PC-3 (cell line): ENCODE measurements at regions not wholly inside any gene's neighbourhood (a gene's known extent, or its start where the extent isn't known, plus 50 kb on each side); places are given as distances from the start of the nearest gene placed in this dataset.
"Not testable (repeated sequence)": the region's sequence is repeated elsewhere in the genome, so short reads cannot be mapped to it uniquely, and the experiment has no call there.

Experiments
- ATAC-seq: fragments of 200-7000 bp; cut with Tn5 transposase; 2 replicates; pipeline ENCODE4 v1.9.1; 2020; ENCODE audit warnings: mild to moderate bottlenecking, moderate library complexity
- BruUV-seq: library from RNA; stranded (reverse); fragments of 400-500 nt; replicated peaks from 2 replicates; lab custom pipeline; 2021; lab: Mats Ljungman, UMichigan
- CTCF ChIA-PET: fragments of 300-600 bp; sonication (Branson Sonifier 250); formaldehyde crosslinking; loops from one replicate; lab custom pipeline; 2022; ENCODE audit warnings: antibody characterized with exemption; lab: Charles Lee
- POLR2A ChIA-PET: fragments of 300-600 bp; sonication (Branson Sonifier 250); formaldehyde crosslinking; loops from one replicate; lab custom pipeline; 2022; ENCODE audit warnings: antibody characterized with exemption; ENCODE audit not compliant: unreplicated experiment; lab: Charles Lee
- DNase-seq: peaks from one replicate; pipeline ENCODE4 v3.0.0-alpha.2; 2015
- H2AFZ ChIP-seq: fragments of 300-600 bp; sonication (generic); 2 replicates; pipeline ENCODE4 v1.6.0; 2016; ENCODE audit warnings: antibody characterized with exemption, low read length
- H3F3A ChIP-seq: fragments of 300-600 bp; sonication (generic); one replicate; pipeline ENCODE4 v1.6.0; 2017; ENCODE audit warnings: antibody characterized with exemption, low read length, control low read depth, mild to moderate bottlenecking; ENCODE audit not compliant: unreplicated experiment
- H3K27ac ChIP-seq: fragments of 300-600 bp; sonication (generic); 2 replicates; pipeline ENCODE4 v1.5.1; 2016; ENCODE audit warnings: mild to moderate bottlenecking, low read length
- H3K27me3 ChIP-seq: fragments of 300-600 bp; sonication (generic); 2 replicates; pipeline ENCODE4 v1.6.1; 2016; ENCODE audit warnings: low read length, mixed read lengths
- H3K36me3 ChIP-seq: fragments of 300-600 bp; sonication (generic); 2 replicates; pipeline ENCODE4 v1.6.1; 2016; ENCODE audit warnings: low read depth, mixed run types, low read length, mixed read lengths
- H3K4me1 ChIP-seq: fragments of 300-600 bp; sonication (generic); 2 replicates; pipeline ENCODE4 v1.5.1; 2016; ENCODE audit warnings: low read length; ENCODE audit not compliant: insufficient read depth
- H3K4me2 ChIP-seq: fragments of 300-600 bp; sonication (generic); 2 replicates; pipeline ENCODE4 v1.6.0; 2016; ENCODE audit warnings: low read length
- H3K4me3 ChIP-seq: fragments of 300-600 bp; sonication (generic); 2 replicates; pipeline ENCODE4 v1.5.1; 2016; ENCODE audit warnings: mild to moderate bottlenecking, low read length, mixed read lengths
- H3K79me2 ChIP-seq: fragments of 300-600 bp; sonication (generic); 2 replicates; pipeline ENCODE4 v1.6.1; 2017; ENCODE audit warnings: low read length, mixed read lengths
- H3K9ac ChIP-seq: fragments of 300-600 bp; sonication (generic); 2 replicates; pipeline ENCODE4 v1.6.0; 2016; ENCODE audit warnings: mild to moderate bottlenecking, low read length
- H3K9me2 ChIP-seq: fragments of 300-600 bp; sonication (generic); replicated peaks from 2 replicates; pipeline ENCODE4 v1.6.1; 2016; ENCODE audit warnings: mixed run types, low read length, mixed read lengths
- H3K9me3 ChIP-seq: fragments of 300-600 bp; sonication (generic); 2 replicates; pipeline ENCODE4 v1.6.1; 2016; ENCODE audit warnings: low read length, mixed read lengths
- H4K20me1 ChIP-seq: fragments of 300-600 bp; sonication (generic); 2 replicates; pipeline ENCODE4 v1.6.1; 2016; ENCODE audit warnings: low read length, mixed read lengths
- intact Hi-C: fragments of 100-400 bp; cut with micrococcal nuclease; formaldehyde crosslinking; loops from 2 replicates; pipeline ENCODE4 v1.9.0; 2023

DNA sequence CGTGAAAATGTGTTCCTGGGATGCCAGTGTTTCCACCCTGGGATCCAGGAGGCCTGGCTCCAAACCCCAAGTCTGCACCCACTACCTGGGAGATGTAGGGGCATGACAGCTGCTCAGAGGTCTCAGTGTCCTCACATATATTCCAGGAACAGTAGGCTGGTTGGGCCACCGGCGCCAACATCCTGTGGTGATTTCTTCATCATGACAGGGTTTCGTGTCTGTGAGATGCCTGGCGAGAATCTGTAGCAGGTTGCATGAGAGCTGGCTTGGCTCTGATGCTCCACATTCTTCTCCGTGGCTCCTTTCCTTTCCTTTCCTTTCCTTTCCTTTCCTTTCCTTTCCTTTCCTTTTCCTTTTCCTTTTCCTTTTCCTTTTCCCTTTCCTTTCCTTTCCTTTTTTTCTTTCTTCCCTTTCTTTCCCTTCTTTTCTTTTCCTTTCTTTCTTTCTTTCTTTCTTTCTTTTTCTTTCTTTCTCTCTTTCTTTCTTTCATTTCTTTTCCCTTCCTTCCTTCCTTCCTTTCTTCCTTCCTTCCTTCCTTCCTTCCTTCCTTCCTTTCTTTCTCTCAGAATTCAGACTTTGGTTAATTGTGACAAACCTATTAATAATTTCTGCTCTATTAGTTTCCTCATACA, 87.6 kb upstream of the DPP6 start:
- BruUV-seq, H3K9me2 ChIP-seq, H2AFZ ChIP-seq, H3K27me3 ChIP-seq, H3K4me3 ChIP-seq, H3K79me2 ChIP-seq, POLR2A ChIA-PET, H3K9me3 ChIP-seq, H3K4me2 ChIP-seq, H3K9ac ChIP-seq, H3K27ac ChIP-seq, intact Hi-C loops, H4K20me1 ChIP-seq, CTCF ChIA-PET, H3K4me1 ChIP-seq, H3K36me3 ChIP-seq, ATAC-seq, DNase-seq, H3F3A ChIP-seq: not testable (repeated sequence)

- H3K9me2 ChIP-seq, H3K4me3 ChIP-seq, H4K20me1 ChIP-seq, DNase-seq, CTCF ChIA-PET, BruUV-seq, H3K4me2 ChIP-seq, H2AFZ ChIP-seq, H3K9ac ChIP-seq, ATAC-seq, H3K27ac ChIP-seq, H3K4me1 ChIP-seq, H3K79me2 ChIP-seq, H3K36me3 ChIP-seq, intact Hi-C loops, POLR2A ChIA-PET, H3F3A ChIP-seq, H3K9me3 ChIP-seq, H3K27me3 ChIP-seq: not testable (repeated sequence)
Observed at GRCh38 chr7:153969016-153969415, 83.2 kb upstream of the DPP6 start.

- H3K9me2 ChIP-seq, H2AFZ ChIP-seq, ATAC-seq, H3K4me3 ChIP-seq, H3K4me2 ChIP-seq, H3K79me2 ChIP-seq, H3K9ac ChIP-seq, H3K4me1 ChIP-seq, H3F3A ChIP-seq, POLR2A ChIA-PET, H3K36me3 ChIP-seq, H3K27ac ChIP-seq, H3K9me3 ChIP-seq, BruUV-seq, DNase-seq, H3K27me3 ChIP-seq, H4K20me1 ChIP-seq, CTCF ChIA-PET, intact Hi-C loops: not testable (repeated sequence)
Observed at GRCh38 chr7:153974603-153975002, 77.6 kb upstream of the DPP6 start.

DNA sequence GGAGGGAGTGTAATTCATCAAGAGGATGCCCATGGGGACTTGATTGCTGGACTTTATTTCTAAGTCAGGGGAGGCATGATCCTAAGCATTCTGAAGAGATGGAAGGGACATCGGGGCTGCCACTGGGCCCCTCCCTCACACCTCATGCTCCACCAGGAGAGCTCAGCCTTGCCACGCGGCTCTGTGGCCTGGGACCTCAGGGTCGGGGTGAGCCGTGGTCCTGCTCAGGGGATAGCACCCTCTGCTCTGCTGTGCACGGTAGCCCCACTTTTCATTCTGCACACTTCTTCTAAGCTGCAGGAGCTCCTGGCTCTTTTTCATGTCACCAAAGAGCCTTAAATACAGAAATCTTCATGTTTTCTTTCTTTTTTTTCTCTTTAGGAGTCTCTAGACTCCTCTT, 75.5 kb upstream of the DPP6 start:
- H3K36me3 ChIP-seq, ATAC-seq, H3K27ac ChIP-seq, BruUV-seq, H3K9ac ChIP-seq, H3F3A ChIP-seq, CTCF ChIA-PET, H2AFZ ChIP-seq, H3K9me3 ChIP-seq, intact Hi-C loops, DNase-seq, H3K9me2 ChIP-seq, H3K4me1 ChIP-seq, H4K20me1 ChIP-seq, H3K4me3 ChIP-seq, H3K79me2 ChIP-seq, H3K27me3 ChIP-seq, H3K4me2 ChIP-seq, POLR2A ChIA-PET: not testable (repeated sequence)

DNA sequence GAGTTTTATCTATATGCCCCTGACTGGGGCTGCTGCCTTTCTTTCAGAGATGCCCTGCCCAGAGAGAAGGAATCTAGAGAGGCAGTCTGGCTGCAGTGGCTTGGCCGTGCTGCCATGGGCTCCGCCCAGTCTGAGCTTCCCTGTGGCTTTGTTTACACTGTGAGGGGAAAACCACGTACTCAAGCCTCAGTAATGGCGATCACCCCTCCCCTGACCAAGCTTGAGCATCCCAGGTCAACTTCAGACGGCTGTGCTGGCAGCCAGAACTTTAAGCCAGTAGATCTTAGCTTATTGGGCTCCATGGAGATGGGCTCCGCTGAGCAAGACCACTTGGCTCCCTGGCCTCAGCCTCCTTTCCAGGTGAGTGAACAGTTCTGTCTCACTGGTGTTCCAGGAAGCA, 69.0 kb upstream of the DPP6 start:
- H4K20me1 ChIP-seq, H3K4me2 ChIP-seq, H3F3A ChIP-seq, H3K9me3 ChIP-seq, H3K79me2 ChIP-seq, CTCF ChIA-PET, ATAC-seq, POLR2A ChIA-PET, H3K9ac ChIP-seq, DNase-seq, H3K27me3 ChIP-seq, BruUV-seq, H3K27ac ChIP-seq, H3K4me3 ChIP-seq, intact Hi-C loops, H3K36me3 ChIP-seq, H2AFZ ChIP-seq, H3K4me1 ChIP-seq, H3K9me2 ChIP-seq: not testable (repeated sequence)

DNA sequence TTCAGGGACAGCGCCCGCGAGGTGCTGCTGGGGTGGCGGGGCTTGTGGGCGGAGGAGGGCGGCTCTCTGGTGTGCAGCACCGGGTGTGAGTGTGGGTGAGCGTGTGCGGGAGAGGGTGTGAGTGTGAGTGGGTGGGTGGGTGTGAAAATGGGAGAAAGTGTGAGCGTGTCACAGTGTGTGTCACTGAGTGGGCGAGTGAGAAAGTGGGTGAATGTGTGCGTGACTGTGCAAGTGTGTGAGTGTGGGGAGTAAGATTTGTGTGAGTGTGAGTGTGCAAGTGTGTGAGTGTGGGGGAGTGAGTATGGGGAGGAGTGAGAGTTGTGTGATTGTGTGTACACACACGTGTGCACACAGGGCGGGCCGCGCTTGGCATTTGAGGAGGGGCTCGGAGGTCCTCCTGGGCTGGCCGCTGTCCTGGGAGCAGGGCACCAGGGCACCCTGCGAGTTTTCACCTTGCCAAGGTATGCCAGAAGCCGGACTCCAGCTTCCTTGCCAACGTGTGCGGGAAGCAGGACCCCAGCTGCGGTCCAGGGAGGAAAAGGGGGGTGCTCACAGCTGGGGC, 63.1 kb upstream of the DPP6 start:
- H3K9me2 ChIP-seq, H4K20me1 ChIP-seq, POLR2A ChIA-PET, H3K9ac ChIP-seq, H3K36me3 ChIP-seq, CTCF ChIA-PET, ATAC-seq, H3K9me3 ChIP-seq, H3K4me2 ChIP-seq, H3K27ac ChIP-seq, DNase-seq, BruUV-seq, H3K27me3 ChIP-seq, H2AFZ ChIP-seq, H3K79me2 ChIP-seq, H3K4me3 ChIP-seq, H3K4me1 ChIP-seq, intact Hi-C loops, H3F3A ChIP-seq: not testable (repeated sequence)
